Neural cell (in vitro differentiated cells): ENCODE measurements at regions not wholly inside any gene's neighbourhood (a gene's known extent, or its start where the extent isn't known, plus 50 kb on each side); places are given as distances from the start of the nearest gene placed in this dataset.

Experiments used
- H2AFZ ChIP-seq: fragments of 200-600, 300-800 bp; sonication (generic), shearing (Covaris generic); 2 replicates; pipeline ENCODE4 v1.6.0; 2014; ENCODE audit warnings: low read depth, mild to moderate bottlenecking, antibody characterized with exemption, low read length, moderate library complexity
- H3F3A ChIP-seq: fragments of 200-600 bp; shearing (Covaris generic); 2 replicates; pipeline ENCODE4 v1.6.1; 2016; ENCODE audit warnings: mild to moderate bottlenecking, moderate library complexity, mixed read lengths, antibody characterized with exemption, low read length; ENCODE audit not compliant: insufficient read depth, poor library complexity, severe bottlenecking
- H3K27ac ChIP-seq: fragments of 200-600, 300-800 bp; sonication (generic), shearing (Covaris generic); 2 replicates; pipeline ENCODE4 v1.5.1; 2014; ENCODE audit warnings: mild to moderate bottlenecking, low read length, moderate library complexity
- H3K27me3 ChIP-seq: fragments of 300-800, 200-600 bp; sonication (generic), shearing (Covaris generic); 2 replicates; pipeline ENCODE4 v1.6.0; 2014; ENCODE audit warnings: mild to moderate bottlenecking, low read depth, low read length, moderate library complexity; ENCODE audit not compliant: insufficient read depth
- H3K36me3 ChIP-seq: fragments of 300-800, 200-600 bp; sonication (generic), shearing (Covaris generic); 2 replicates; pipeline ENCODE4 v1.5.1; 2014; ENCODE audit warnings: mild to moderate bottlenecking, antibody characterized with exemption, low read length, moderate library complexity; ENCODE audit not compliant: insufficient read depth
- H3K4me2 ChIP-seq: fragments of 300-800, 200-600 bp; sonication (generic), shearing (Covaris generic); 2 replicates; pipeline ENCODE4 v1.6.0; 2014; ENCODE audit warnings: mild to moderate bottlenecking, low read length
- H3K4me3 ChIP-seq: fragments of 300-800, 200-600 bp; sonication (generic), shearing (Covaris generic); 2 replicates; pipeline ENCODE4 v1.5.1; 2014; ENCODE audit warnings: mild to moderate bottlenecking, low read length, moderate library complexity
- H3K79me2 ChIP-seq: fragments of 200-600 bp; shearing (Covaris generic); replicated peaks from 2 replicates; pipeline ENCODE4 v1.6.0; 2014; ENCODE audit warnings: mild to moderate bottlenecking, low read length, moderate library complexity; ENCODE audit not compliant: insufficient read depth
- H3K9ac ChIP-seq: fragments of 300-800, 200-600 bp; sonication (generic), shearing (Covaris generic); 2 replicates; pipeline ENCODE4 v1.6.1; 2016; ENCODE audit warnings: mild to moderate bottlenecking, low read length, mixed read lengths
- H3K9me2 ChIP-seq: fragments of 200-600 bp; shearing (Covaris generic); 2 replicates; pipeline ENCODE4 v1.6.1; 2016; ENCODE audit warnings: mild to moderate bottlenecking, low read length, mixed read lengths; ENCODE audit not compliant: insufficient read depth
- H3K9me3 ChIP-seq: fragments of 200-600, 300-800 bp; sonication (generic), shearing (Covaris generic); 2 replicates; pipeline ENCODE4 v1.6.1; 2016; ENCODE audit warnings: mild to moderate bottlenecking, mixed run types, low read length, moderate library complexity, mixed read lengths
- H4K20me1 ChIP-seq: fragments of 200-600 bp; shearing (Covaris generic); 2 replicates; pipeline ENCODE4 v1.6.1; 2016; ENCODE audit warnings: mild to moderate bottlenecking, mixed run types; ENCODE audit not compliant: insufficient read depth
- EP300 ChIP-seq: fragments of 450-650 bp; conservative IDR thresholded peaks from 2 replicates; pipeline ENCODE4 v1.6.1; 2014; ENCODE audit warnings: antibody characterized with exemption, mild to moderate bottlenecking, moderate library complexity; ENCODE audit not compliant: poor library complexity, severe bottlenecking
- EZH2 ChIP-seq: fragments of 200-600, 300-800 bp; shearing (Covaris generic), sonication (generic); IDR thresholded peaks from 2 replicates; pipeline ENCODE4 v1.6.1; 2014; ENCODE audit warnings: antibody characterized with exemption, low read length, borderline replicate concordance, mild to moderate bottlenecking; ENCODE audit not compliant: insufficient read depth, poor library complexity, severe bottlenecking
- MXI1 ChIP-seq: fragments of 450-650 bp; conservative IDR thresholded peaks from 2 replicates; pipeline ENCODE4 v1.6.1; 2014; ENCODE audit warnings: antibody characterized with exemption, mild to moderate bottlenecking; ENCODE audit not compliant: poor library complexity, severe bottlenecking
- POLR2AphosphoS5 ChIP-seq: IDR thresholded peaks from 2 replicates; pipeline ENCODE4 v1.6.1; 2012
- RAD21 ChIP-seq: fragments of 450-650 bp; conservative IDR thresholded peaks from 2 replicates; pipeline ENCODE4 v1.6.1; 2014; ENCODE audit warnings: antibody characterized with exemption, mild to moderate bottlenecking, moderate library complexity
- SMC3 ChIP-seq: fragments of 450-650 bp; conservative IDR thresholded peaks from 2 replicates; pipeline ENCODE4 v1.6.1; 2014; ENCODE audit warnings: antibody characterized with exemption, mild to moderate bottlenecking, moderate library complexity; ENCODE audit not compliant: poor library complexity
- TAF1 ChIP-seq: IDR thresholded peaks from 2 replicates; pipeline ENCODE4 v1.6.1; 2012; ENCODE audit warnings: low read depth
- TF ChIP-seq, protein P1 (sequence below): fragments of 450-650 bp; IDR thresholded peaks from 2 replicates; pipeline ENCODE4 v1.5.1; 2014; ENCODE audit warnings: antibody characterized with exemption, mild to moderate bottlenecking, moderate library complexity; ENCODE audit not compliant: poor library complexity, severe bottlenecking
- TF ChIP-seq, protein P2 (sequence below): IDR thresholded peaks from 2 replicates; pipeline ENCODE4 v1.6.1; 2012; ENCODE audit warnings: borderline replicate concordance

GRCh38 chr3:82001276-82001923 is 240.0 kb upstream of the GBE1 start:
- no peaks in the 10 kb centered on the region for H4K20me1 ChIP-seq
- TF ChIP-seq TAF1, result no peak
- no peak for TF ChIP-seq RAD21
- TF ChIP-seq, protein P1, sequence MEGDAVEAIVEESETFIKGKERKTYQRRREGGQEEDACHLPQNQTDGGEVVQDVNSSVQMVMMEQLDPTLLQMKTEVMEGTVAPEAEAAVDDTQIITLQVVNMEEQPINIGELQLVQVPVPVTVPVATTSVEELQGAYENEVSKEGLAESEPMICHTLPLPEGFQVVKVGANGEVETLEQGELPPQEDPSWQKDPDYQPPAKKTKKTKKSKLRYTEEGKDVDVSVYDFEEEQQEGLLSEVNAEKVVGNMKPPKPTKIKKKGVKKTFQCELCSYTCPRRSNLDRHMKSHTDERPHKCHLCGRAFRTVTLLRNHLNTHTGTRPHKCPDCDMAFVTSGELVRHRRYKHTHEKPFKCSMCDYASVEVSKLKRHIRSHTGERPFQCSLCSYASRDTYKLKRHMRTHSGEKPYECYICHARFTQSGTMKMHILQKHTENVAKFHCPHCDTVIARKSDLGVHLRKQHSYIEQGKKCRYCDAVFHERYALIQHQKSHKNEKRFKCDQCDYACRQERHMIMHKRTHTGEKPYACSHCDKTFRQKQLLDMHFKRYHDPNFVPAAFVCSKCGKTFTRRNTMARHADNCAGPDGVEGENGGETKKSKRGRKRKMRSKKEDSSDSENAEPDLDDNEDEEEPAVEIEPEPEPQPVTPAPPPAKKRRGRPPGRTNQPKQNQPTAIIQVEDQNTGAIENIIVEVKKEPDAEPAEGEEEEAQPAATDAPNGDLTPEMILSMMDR, result no peak
- no peaks in the 10 kb centered on the region for H3K79me2 ChIP-seq
- H2AFZ ChIP-seq, result no peak overlapping the region
- no peak overlapping the region for H3K4me2 ChIP-seq
- H3K36me3 ChIP-seq, result no peaks in the 10 kb centered on the region
- H3K27me3 ChIP-seq, result no peaks in the 10 kb centered on the region
- no peaks in the 10 kb centered on the region for H3K9me3 ChIP-seq
- no peak overlapping the region for H3K27ac ChIP-seq
- no peaks in the 10 kb centered on the region for H3K9me2 ChIP-seq
- no peak overlapping the region for H3K4me3 ChIP-seq
- no peak overlapping the region for H3K9ac ChIP-seq
- H3F3A ChIP-seq, result no peaks in the 10 kb centered on the region

GRCh38 chr3:82000773-82001172 is 239.3 kb upstream of the GBE1 start:
- Histone ChIP-seq H3K9me3 (peaks cover 3% of the 10 kb centered on the region), H3K4me3 (no peak overlapping the region), H3K9me2 (no peaks in the 10 kb centered on the region), H4K20me1 (no peaks in the 10 kb centered on the region), H2AFZ (no peak overlapping the region), H3K4me2 (no peak overlapping the region), H3K9ac (no peak overlapping the region), H3F3A (no peaks in the 10 kb centered on the region), H3K27ac (no peak overlapping the region), H3K36me3 (no peaks in the 10 kb centered on the region), H3K27me3 (no peaks in the 10 kb centered on the region), H3K79me2 (no peaks in the 10 kb centered on the region)
- TF ChIP-seq, protein P2, sequence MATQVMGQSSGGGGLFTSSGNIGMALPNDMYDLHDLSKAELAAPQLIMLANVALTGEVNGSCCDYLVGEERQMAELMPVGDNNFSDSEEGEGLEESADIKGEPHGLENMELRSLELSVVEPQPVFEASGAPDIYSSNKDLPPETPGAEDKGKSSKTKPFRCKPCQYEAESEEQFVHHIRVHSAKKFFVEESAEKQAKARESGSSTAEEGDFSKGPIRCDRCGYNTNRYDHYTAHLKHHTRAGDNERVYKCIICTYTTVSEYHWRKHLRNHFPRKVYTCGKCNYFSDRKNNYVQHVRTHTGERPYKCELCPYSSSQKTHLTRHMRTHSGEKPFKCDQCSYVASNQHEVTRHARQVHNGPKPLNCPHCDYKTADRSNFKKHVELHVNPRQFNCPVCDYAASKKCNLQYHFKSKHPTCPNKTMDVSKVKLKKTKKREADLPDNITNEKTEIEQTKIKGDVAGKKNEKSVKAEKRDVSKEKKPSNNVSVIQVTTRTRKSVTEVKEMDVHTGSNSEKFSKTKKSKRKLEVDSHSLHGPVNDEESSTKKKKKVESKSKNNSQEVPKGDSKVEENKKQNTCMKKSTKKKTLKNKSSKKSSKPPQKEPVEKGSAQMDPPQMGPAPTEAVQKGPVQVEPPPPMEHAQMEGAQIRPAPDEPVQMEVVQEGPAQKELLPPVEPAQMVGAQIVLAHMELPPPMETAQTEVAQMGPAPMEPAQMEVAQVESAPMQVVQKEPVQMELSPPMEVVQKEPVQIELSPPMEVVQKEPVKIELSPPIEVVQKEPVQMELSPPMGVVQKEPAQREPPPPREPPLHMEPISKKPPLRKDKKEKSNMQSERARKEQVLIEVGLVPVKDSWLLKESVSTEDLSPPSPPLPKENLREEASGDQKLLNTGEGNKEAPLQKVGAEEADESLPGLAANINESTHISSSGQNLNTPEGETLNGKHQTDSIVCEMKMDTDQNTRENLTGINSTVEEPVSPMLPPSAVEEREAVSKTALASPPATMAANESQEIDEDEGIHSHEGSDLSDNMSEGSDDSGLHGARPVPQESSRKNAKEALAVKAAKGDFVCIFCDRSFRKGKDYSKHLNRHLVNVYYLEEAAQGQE, result no peak
- TF ChIP-seq POLR2AphosphoS5 (no peak), SMC3 (no peak), MXI1 (no peak), EP300 (no peak), TAF1 (no peak), RAD21 (no peak), EZH2 (no peak)
- TF ChIP-seq, protein P1, result no peak
